ENCODE measurements at regions not wholly inside any gene's neighbourhood (a gene's known extent, or its start where the extent isn't known, plus 50 kb on each side); places are given as distances from the start of the nearest gene placed in this dataset.

DNA sequence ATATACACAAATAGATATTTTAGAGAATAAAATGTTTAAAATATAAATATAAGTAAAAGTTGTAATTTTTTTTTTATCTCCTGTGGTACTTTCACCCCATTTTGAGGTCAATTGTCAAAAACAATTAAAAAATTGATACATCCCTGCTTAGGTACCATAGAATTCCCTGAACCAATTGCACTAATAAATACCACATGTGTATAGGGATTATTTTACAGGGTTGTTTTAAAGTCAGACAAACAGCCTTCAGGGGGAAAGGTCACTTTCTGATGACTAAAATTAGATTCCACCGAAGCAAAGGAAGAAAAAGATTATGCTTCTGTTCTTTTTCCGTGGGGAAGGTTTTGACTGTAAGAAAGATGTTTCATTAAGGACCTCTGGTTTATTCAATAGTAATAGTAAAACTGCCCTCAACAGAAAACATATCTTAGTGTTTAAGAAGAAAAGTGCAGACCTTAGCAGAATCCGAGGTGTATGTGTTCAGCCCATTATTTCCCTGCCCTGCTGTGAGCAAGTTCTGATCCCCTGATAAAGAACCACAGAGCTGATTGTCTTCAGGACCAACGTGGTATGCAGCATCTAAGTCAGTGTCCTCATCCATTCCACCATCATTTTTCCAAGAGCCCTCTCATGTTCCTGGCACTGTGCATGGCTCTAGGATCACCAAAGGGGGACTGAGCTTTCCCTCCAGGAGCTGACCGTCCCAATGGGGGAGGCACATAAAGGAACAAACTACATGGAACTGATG, 132.9 kb upstream of the IL12A start:
- no peak for TF ChIP-seq CTCF (IDR thresholded peaks at IDR 0.05)
- TF ChIP-seq EP300 (IDR thresholded peaks at IDR 0.05), result no peak
- TF ChIP-seq POLR2AphosphoS5 (IDR thresholded peaks at IDR 0.05), result no peak
